B cell (primary cell): ENCODE measurements at regions not wholly inside any gene's neighbourhood (a gene's known extent, or its start where the extent isn't known, plus 50 kb on each side); places are given as distances from the start of the nearest gene placed in this dataset.
"Not testable (repeated sequence)": the region's sequence is repeated elsewhere in the genome, so short reads cannot be mapped to it uniquely, and the experiment has no call there.

Source experiments
- ATAC-seq: fragments of 200-7000 bp; cut with Tn5 transposase; one replicate; pipeline ENCODE4 v1.10.0; 2021; ENCODE audit warnings: low read depth, mild to moderate bottlenecking, moderate number of reproducible peaks, moderate library complexity
- CTCF ChIA-PET: fragments of 350-600 bp; sonication (Branson Sonifier 250); formaldehyde crosslinking; loops from one replicate; lab custom pipeline; 2021; ENCODE audit warnings: antibody characterized with exemption, inconsistent platforms; lab: Charles Lee
- POLR2A ChIA-PET: fragments of 350-600 bp; sonication (Branson Sonifier 250); formaldehyde crosslinking; loops from one replicate; lab custom pipeline; 2021; ENCODE audit warnings: antibody characterized with exemption; lab: Charles Lee
- DNase-seq: peaks from one replicate; pipeline ENCODE4 v3.0.0; 2013
- H2AFZ ChIP-seq: 2 replicates; pipeline ENCODE4 v1.6.1; 2012; ENCODE audit warnings: mild to moderate bottlenecking, low read depth, low read length; ENCODE audit not compliant: insufficient read depth, poor library complexity, severe bottlenecking
- H3K27ac ChIP-seq, 2 donors: 1 replicate in 1 of 2; 2 replicates in 1 of 2; pipeline ENCODE4 v1.5.1; 2012 to 2013; ENCODE audit warnings: low read length in 2 of 2, mild to moderate bottlenecking in 2 of 2, moderate library complexity in 1 of 2
- H3K27me3 ChIP-seq, 4 experiments: fragments of 200-600 bp in 1 of 4; sonication (generic) in 1 of 4; replicated peaks in 1 of 4; 1 replicate in 2 of 4; 2 replicates in 2 of 4; pipeline versions ENCODE4 v1.6.1 to v1.7.0; 2013 to 2016; ENCODE audit warnings: low read length in 3 of 4, mild to moderate bottlenecking in 2 of 4, mixed read lengths in 1 of 4, moderate library complexity in 1 of 4; ENCODE audit not compliant: insufficient read depth in 4 of 4, control insufficient read depth in 3 of 4; ENCODE audit errors: control extremely low read depth in 1 of 4
- H3K36me3 ChIP-seq, 2 experiments: replicated peaks in 1 of 2; 1 replicate in 1 of 2; 2 replicates in 1 of 2; pipeline versions ENCODE4 v1.6.1 to v1.7.1; 2013; ENCODE audit warnings: low read length in 1 of 2; ENCODE audit not compliant: insufficient read depth in 2 of 2, control insufficient read depth in 1 of 2; ENCODE audit errors: control extremely low read depth in 1 of 2, extremely low read depth in 1 of 2
- H3K4me1 ChIP-seq, 2 donors: fragments of 200-600 bp in 1 of 2; sonication (generic) in 1 of 2; 1 replicate in 1 of 2; 2 replicates in 1 of 2; pipeline versions ENCODE4 v1.5.1 to v1.6.1; 2013 to 2017; ENCODE audit warnings: low read length in 2 of 2; ENCODE audit not compliant: control insufficient read depth in 2 of 2, insufficient read depth in 2 of 2
- H3K4me2 ChIP-seq: replicated peaks from 2 replicates; pipeline ENCODE3; 2012; ENCODE audit warnings: mild to moderate bottlenecking, low read depth, low read length; ENCODE audit not compliant: poor library complexity, severe bottlenecking
- H3K4me3 ChIP-seq, 5 experiments: fragments of 200-600 bp in 1 of 5; sonication (generic) in 1 of 5; 1 replicate in 3 of 5; 2 replicates in 2 of 5; pipeline versions ENCODE4 v1.5.1 to v1.7.0; 2011 to 2016; ENCODE audit warnings: low read length in 4 of 5, mild to moderate bottlenecking in 4 of 5, low read depth in 2 of 5, control low read depth in 1 of 5, moderate library complexity in 1 of 5; ENCODE audit not compliant: insufficient read depth in 1 of 5; ENCODE audit errors: control extremely low read depth in 1 of 5, extremely low read depth in 1 of 5
- H3K79me2 ChIP-seq: fragments of 200-600 bp; sonication (generic); one replicate; pipeline ENCODE4 v1.6.0; 2016; ENCODE audit warnings: low read length; ENCODE audit not compliant: control insufficient read depth, insufficient read depth
- H3K9ac ChIP-seq: fragments of 200-600 bp; sonication (generic); 2 replicates; pipeline ENCODE4 v1.6.1; 2017; ENCODE audit warnings: mild to moderate bottlenecking, low read length, moderate library complexity
- H3K9me3 ChIP-seq, 3 donors: one replicate each; pipeline versions ENCODE4 v1.6.1 to v1.7.1; 2013; ENCODE audit warnings: low read length in 2 of 3; ENCODE audit not compliant: control insufficient read depth in 2 of 3, insufficient read depth in 1 of 3; ENCODE audit errors: control extremely low read depth in 1 of 3
- H4K20me1 ChIP-seq: 2 replicates; pipeline ENCODE4 v1.6.0; 2012; ENCODE audit warnings: mild to moderate bottlenecking, low read length; ENCODE audit not compliant: insufficient read depth, control insufficient read depth, poor library complexity, severe bottlenecking
- H3K27ac Mint-ChIP-seq: one replicate; pipeline ENCODE4 v1.8.0; 2021; ENCODE audit warnings: mixed read lengths
- H3K27me3 Mint-ChIP-seq: one replicate; pipeline ENCODE4 v1.8.0; 2021; ENCODE audit warnings: mixed read lengths
- H3K4me1 Mint-ChIP-seq: one replicate; pipeline ENCODE4 v1.8.0; 2021; ENCODE audit warnings: mixed read lengths
- H3K4me3 Mint-ChIP-seq: one replicate; pipeline ENCODE4 v1.8.0; 2021; ENCODE audit warnings: mixed read lengths
- H3K9me3 Mint-ChIP-seq: one replicate; pipeline ENCODE4 v1.8.0; 2022; ENCODE audit warnings: mixed read lengths; ENCODE audit not compliant: insufficient read depth
- WGBS: methylation state at CpG from one replicate; pipeline ENCODE4 v1.1.5; 2013; ENCODE audit warnings: missing lambda C conversion rate; ENCODE audit not compliant: insufficient coverage; 5-methylcytosine and 5-hydroxymethylcytosine counted together
- intact Hi-C: fragments of 100-400 bp; cut with micrococcal nuclease; formaldehyde crosslinking; loops from one replicate; pipeline ENCODE4 v1.10.0; 2022

DNA sequence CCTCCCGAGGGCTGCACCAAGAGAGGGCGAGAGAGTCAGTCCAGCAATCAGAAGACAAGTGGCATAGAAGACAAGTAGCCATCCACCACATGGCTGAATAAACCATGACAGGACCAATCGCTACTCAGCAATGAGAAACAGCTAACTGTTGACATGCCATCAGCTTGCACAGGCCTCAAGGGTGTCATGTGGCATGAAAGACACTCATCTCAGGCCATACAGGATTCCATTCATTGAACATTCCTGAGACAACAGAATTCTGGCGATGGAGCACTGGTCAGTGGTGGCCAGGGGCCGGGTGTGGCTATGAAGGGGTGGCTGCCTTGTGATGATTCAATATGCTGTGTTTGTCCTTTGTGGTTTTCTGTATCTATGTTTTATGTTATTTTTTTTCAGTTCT is 182.0 kb downstream of the ADRA2C start:
- H3K27me3 ChIP-seq, ATAC-seq, intact Hi-C loops, CTCF ChIA-PET, H3K27ac Mint-ChIP-seq, H3K36me3 ChIP-seq, H3K9ac ChIP-seq, H3K9me3 ChIP-seq, H3K79me2 ChIP-seq, H3K4me1 Mint-ChIP-seq, DNase-seq, H3K27ac ChIP-seq, POLR2A ChIA-PET, H3K4me2 ChIP-seq, H3K9me3 Mint-ChIP-seq, H3K4me1 ChIP-seq, H3K27me3 Mint-ChIP-seq, H2AFZ ChIP-seq, H3K4me3 ChIP-seq, H3K4me3 Mint-ChIP-seq, H4K20me1 ChIP-seq: not testable (repeated sequence)
- WGBS, result 94% methylated on average over 3 of the region's 5 CpGs

DNA sequence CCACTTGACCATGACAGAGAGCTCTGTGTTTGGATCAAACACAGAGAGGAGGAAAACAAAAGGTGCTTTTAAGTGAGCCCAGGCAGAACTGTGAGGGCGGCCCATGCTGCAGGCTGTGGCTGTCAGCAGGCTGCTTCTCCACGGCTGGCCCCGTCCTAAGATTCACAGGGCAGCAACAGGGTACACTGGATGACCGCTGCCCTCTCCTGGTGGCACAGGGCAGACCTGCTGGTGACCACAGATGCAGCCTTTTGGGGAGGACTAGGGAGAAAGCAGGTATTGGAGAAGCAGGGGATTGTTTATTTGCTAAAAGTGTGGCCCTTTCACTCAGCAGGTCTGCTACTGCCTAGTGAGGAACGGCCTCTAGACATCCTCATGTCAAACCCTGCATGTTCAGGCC is 183.7 kb downstream of the ADRA2C start:
- H3K4me1 ChIP-seq, POLR2A ChIA-PET, H3K27ac Mint-ChIP-seq, H3K9me3 Mint-ChIP-seq, DNase-seq, H3K79me2 ChIP-seq, H3K4me2 ChIP-seq, H3K9ac ChIP-seq, H3K4me3 ChIP-seq, H3K4me1 Mint-ChIP-seq, H3K27me3 ChIP-seq, H3K4me3 Mint-ChIP-seq, CTCF ChIA-PET, H2AFZ ChIP-seq, H3K27ac ChIP-seq, H4K20me1 ChIP-seq, ATAC-seq, H3K9me3 ChIP-seq, H3K36me3 ChIP-seq, H3K27me3 Mint-ChIP-seq, intact Hi-C loops: not testable (repeated sequence)
- 93% methylated on average over 5 of the region's 5 CpGs for WGBS

DNA sequence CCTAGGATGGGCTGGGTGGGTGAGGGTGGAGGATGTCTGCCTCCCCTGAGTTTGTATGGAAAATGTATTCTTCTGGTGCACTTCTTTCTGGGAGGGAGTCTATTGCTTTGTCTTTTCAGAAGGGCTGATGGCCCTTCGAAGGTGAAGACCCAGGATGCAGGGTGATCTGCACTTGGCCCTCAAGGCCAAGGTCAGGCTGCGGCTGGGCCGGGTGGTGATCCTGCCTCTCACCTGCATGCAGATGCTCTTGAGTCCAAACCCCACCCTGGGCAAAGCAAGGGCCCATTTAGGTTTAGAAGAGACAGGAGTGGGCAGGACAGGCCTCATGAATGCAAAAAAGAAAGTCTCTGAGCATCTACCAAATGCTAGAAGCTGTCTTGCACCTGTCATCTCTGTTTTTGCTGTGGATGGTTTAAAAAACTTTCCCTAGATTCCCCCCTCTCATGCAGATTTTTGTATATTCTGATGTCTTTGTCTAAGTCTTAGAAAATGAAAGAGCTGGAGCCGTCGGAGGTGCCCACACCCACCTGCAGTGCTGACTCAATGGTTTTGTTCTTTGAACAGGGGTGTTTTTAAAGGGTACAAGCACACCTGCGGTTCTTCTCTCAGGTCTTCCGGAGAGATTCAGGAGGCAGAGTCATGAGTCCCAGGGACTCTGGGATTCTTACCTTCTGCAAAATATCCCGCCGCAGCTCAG is 186.4 kb downstream of the ADRA2C start:
- H3K9me3 Mint-ChIP-seq, intact Hi-C loops, H3K27me3 ChIP-seq, H3K36me3 ChIP-seq, H3K9ac ChIP-seq, H2AFZ ChIP-seq, H3K27ac ChIP-seq, H3K79me2 ChIP-seq, POLR2A ChIA-PET, ATAC-seq, H3K4me3 ChIP-seq, H3K27me3 Mint-ChIP-seq, DNase-seq, H3K4me1 ChIP-seq, H3K27ac Mint-ChIP-seq, H3K9me3 ChIP-seq, H3K4me2 ChIP-seq, H3K4me3 Mint-ChIP-seq, H4K20me1 ChIP-seq, CTCF ChIA-PET: not testable (repeated sequence)
- H3K4me1 Mint-ChIP-seq, result peaks cover 11% of the 10 kb centered on the region
- WGBS, result 100% methylated on average over 4 of the region's 9 CpGs

DNA sequence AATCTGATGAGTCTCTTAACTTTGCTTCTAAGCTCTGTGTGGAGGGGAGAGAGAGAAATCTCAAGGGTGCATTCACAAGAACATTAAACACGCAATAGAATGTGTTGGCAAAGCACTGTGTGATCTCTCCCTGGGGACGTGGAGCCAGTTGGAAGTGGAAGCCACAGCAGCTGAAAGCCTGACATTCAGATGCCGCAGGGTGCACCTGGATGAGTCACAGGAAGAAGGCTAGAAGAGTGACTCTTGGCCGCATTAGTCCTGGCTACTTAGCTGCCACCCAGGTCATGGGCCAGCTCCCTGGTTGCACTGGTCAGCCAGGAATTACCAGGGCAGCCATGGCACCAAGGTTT is 186.9 kb downstream of the ADRA2C start:
- H3K4me3 ChIP-seq, ATAC-seq, H3K27me3 Mint-ChIP-seq, H3K27ac Mint-ChIP-seq, CTCF ChIA-PET, H3K9ac ChIP-seq, H4K20me1 ChIP-seq, DNase-seq, POLR2A ChIA-PET, H2AFZ ChIP-seq, H3K9me3 ChIP-seq, H3K36me3 ChIP-seq, H3K4me2 ChIP-seq, H3K4me3 Mint-ChIP-seq, H3K27ac ChIP-seq, H3K79me2 ChIP-seq, H3K4me1 ChIP-seq, H3K9me3 Mint-ChIP-seq, H3K27me3 ChIP-seq, intact Hi-C loops: not testable (repeated sequence)
- H3K4me1 Mint-ChIP-seq, result peaks cover 11% of the 10 kb centered on the region
- 93% methylated on average over 4 of the region's 4 CpGs for WGBS
